ENCODE measurements at regions not wholly inside any gene's neighbourhood (a gene's known extent, or its start where the extent isn't known, plus 50 kb on each side); places are given as distances from the start of the nearest gene placed in this dataset.
"Not testable (repeated sequence)": the region's sequence is repeated elsewhere in the genome, so short reads cannot be mapped to it uniquely, and the experiment has no call there.

- WGBS, 2 donors: 70 to 75% methylated on average over 2 of the region's 2 CpGs
- Histone ChIP-seq H3K27me3 (ENCODE audit: control insufficient read depth in 1 of 2, insufficient read depth in 2 of 2, low read length in 2 of 2) (no peaks in the 10 kb centered on the region), H3K4me1 (ENCODE audit: control insufficient read depth in 2 of 2, insufficient read depth in 2 of 2, low read length in 1 of 2) (no peaks in the 10 kb centered on the region), H3K36me3 (ENCODE audit: control insufficient read depth in 2 of 2, insufficient read depth in 2 of 2, low read length in 1 of 2) (no peaks in the 10 kb centered on the region), H3K4me3 (ENCODE audit: low read depth in 1 of 2, low read length in 2 of 2) (no peak overlapping the region), H3K27ac (ENCODE audit: low read depth in 2 of 2, low read length in 1 of 2) (no peak overlapping the region), H3K9me3 (ENCODE audit: control insufficient read depth in 2 of 2, insufficient read depth in 1 of 2, low read depth in 1 of 2, low read length in 1 of 2) (no peaks in the 10 kb centered on the region)
Observed at GRCh38 chr10:108051218-108051617, 886.7 kb upstream of the SORCS1 start.

- Histone ChIP-seq H3K4me3 (ENCODE audit: low read depth in 1 of 2, low read length in 2 of 2) (no peak overlapping the region), H3K27ac (ENCODE audit: low read depth in 2 of 2, low read length in 1 of 2) (no peak overlapping the region), H3K27me3 (ENCODE audit: control insufficient read depth in 1 of 2, insufficient read depth in 2 of 2, low read length in 2 of 2) (no peaks in the 10 kb centered on the region), H3K4me1 (ENCODE audit: control insufficient read depth in 2 of 2, insufficient read depth in 2 of 2, low read length in 1 of 2) (no peaks in the 10 kb centered on the region), H3K36me3 (ENCODE audit: control insufficient read depth in 2 of 2, insufficient read depth in 2 of 2, low read length in 1 of 2) (no peaks in the 10 kb centered on the region), H3K9me3 (ENCODE audit: control insufficient read depth in 2 of 2, insufficient read depth in 1 of 2, low read depth in 1 of 2, low read length in 1 of 2) (no peaks in the 10 kb centered on the region)
- 47 to 65% methylated on average over 1 of the region's 1 CpG for WGBS, 2 donors
Observed at GRCh38 chr10:108050626-108051025, 886.1 kb upstream of the SORCS1 start.

GRCh38 chr10:108049668-108050067 lies 885.2 kb upstream of the SORCS1 start:
- Histone ChIP-seq H3K27ac (ENCODE audit: low read depth in 2 of 2, low read length in 1 of 2) (no peak overlapping the region), H3K9me3 (ENCODE audit: control insufficient read depth in 2 of 2, insufficient read depth in 1 of 2, low read depth in 1 of 2, low read length in 1 of 2) (no peaks in the 10 kb centered on the region), H3K27me3 (ENCODE audit: control insufficient read depth in 1 of 2, insufficient read depth in 2 of 2, low read length in 2 of 2) (no peaks in the 10 kb centered on the region), H3K4me1 (ENCODE audit: control insufficient read depth in 2 of 2, insufficient read depth in 2 of 2, low read length in 1 of 2) (no peaks in the 10 kb centered on the region), H3K36me3 (ENCODE audit: control insufficient read depth in 2 of 2, insufficient read depth in 2 of 2, low read length in 1 of 2) (no peaks in the 10 kb centered on the region), H3K4me3 (ENCODE audit: low read depth in 1 of 2, low read length in 2 of 2) (no peak overlapping the region)
- WGBS, 2 donors: 75 to 79% methylated on average over 1 of the region's 1 CpG

- 84 to 90% methylated on average over 2 of the region's 2 CpGs for WGBS, 2 donors
- no peaks in the 10 kb centered on the region for H3K36me3 ChIP-seq (ENCODE audit: control insufficient read depth in 2 of 2, insufficient read depth in 2 of 2, low read length in 1 of 2)
- H3K27me3 ChIP-seq (ENCODE audit: control insufficient read depth in 1 of 2, insufficient read depth in 2 of 2, low read length in 2 of 2): no peaks in the 10 kb centered on the region
- H3K27ac ChIP-seq (ENCODE audit: low read depth in 2 of 2, low read length in 1 of 2): no peak overlapping the region
- no peak overlapping the region for H3K4me3 ChIP-seq (ENCODE audit: low read depth in 1 of 2, low read length in 2 of 2)
- H3K4me1 ChIP-seq (ENCODE audit: control insufficient read depth in 2 of 2, insufficient read depth in 2 of 2, low read length in 1 of 2): no peaks in the 10 kb centered on the region
- no peaks in the 10 kb centered on the region for H3K9me3 ChIP-seq (ENCODE audit: control insufficient read depth in 2 of 2, insufficient read depth in 1 of 2, low read depth in 1 of 2, low read length in 1 of 2)
Observed at GRCh38 chr10:108048898-108049297, 884.4 kb upstream of the SORCS1 start.

DNA sequence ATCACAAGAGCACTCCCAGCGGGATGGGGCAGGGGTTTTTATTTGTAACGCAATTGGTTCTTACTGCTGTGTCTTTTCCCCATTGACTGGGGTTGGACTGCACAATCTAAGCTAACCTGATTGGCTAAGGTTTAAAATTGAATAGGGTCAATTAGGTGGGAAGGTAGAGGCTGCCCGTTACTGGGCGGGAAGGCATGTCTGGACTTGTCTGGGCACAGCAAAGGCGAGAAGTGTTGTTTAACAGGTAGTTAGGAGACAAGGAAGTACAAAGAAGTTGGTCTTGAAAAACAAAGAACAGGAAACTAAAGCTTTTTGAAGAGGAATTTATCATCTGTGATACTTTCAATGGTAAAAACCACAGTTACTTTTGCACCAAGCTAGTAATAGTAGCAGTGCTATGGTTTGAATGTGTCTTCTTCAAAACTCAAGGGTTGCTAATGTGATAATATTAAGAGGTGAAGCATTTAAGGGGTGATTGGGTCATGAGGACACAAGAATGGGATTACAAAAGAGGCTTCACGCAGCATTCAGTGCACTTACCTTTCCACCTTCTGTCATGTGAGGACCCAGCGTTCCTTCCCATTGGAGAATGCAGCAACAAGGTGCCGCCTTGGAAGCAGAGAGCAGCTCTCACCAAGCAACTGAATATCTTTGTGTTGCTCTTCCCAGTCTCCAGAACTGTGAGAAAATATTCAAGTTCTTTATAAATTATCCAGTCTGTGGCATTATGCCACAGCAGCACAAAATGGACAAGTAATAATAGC lies 875.5 kb upstream of the SORCS1 start:
- H3K27ac ChIP-seq (ENCODE audit: low read depth in 2 of 2, low read length in 1 of 2): no peak overlapping the region
- H3K4me3 ChIP-seq (ENCODE audit: low read depth in 1 of 2, low read length in 2 of 2): no peak overlapping the region
- no peaks in the 10 kb centered on the region for H3K36me3 ChIP-seq (ENCODE audit: control insufficient read depth in 2 of 2, insufficient read depth in 2 of 2, low read length in 1 of 2)
- H3K4me1 ChIP-seq (ENCODE audit: control insufficient read depth in 2 of 2, insufficient read depth in 2 of 2, low read length in 1 of 2): no peaks in the 10 kb centered on the region
- WGBS, 2 donors: 76 to 77% methylated on average over 8 of the region's 8 CpGs
- H3K27me3 ChIP-seq (ENCODE audit: control insufficient read depth in 1 of 2, insufficient read depth in 2 of 2, low read length in 2 of 2): no peaks in the 10 kb centered on the region
- H3K9me3 ChIP-seq (ENCODE audit: control insufficient read depth in 2 of 2, insufficient read depth in 1 of 2, low read depth in 1 of 2, low read length in 1 of 2): peaks cover 0 to 3% of the 10 kb centered on the region in 2 donors

DNA sequence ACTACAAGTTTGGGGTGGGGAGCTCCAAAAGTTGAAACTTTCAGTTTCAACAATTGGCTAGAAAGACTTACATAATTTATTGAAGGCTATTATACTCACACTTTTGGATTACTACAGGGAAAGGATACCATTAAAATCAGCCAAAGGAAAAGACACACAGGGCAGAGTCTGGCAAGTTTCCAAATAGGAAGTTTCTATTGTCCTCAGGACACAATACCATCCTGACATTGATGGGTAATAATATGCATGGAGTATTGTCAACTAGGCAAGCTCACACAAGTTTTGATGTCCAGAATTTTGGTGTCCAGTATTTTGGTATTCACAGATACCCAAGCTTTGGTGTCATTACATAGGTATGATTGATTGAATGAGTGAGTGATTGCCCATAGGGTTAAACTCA lies 872.6 kb upstream of the SORCS1 start:
- H3K27ac ChIP-seq (ENCODE audit: low read depth in 2 of 2, low read length in 1 of 2): no peak overlapping the region
- no peaks in the 10 kb centered on the region for H3K36me3 ChIP-seq (ENCODE audit: control insufficient read depth in 2 of 2, insufficient read depth in 2 of 2, low read length in 1 of 2)
- no peak overlapping the region for H3K4me3 ChIP-seq (ENCODE audit: low read depth in 1 of 2, low read length in 2 of 2)
- H3K27me3 ChIP-seq (ENCODE audit: control insufficient read depth in 1 of 2, insufficient read depth in 2 of 2, low read length in 2 of 2): no peaks in the 10 kb centered on the region
- H3K4me1 ChIP-seq (ENCODE audit: control insufficient read depth in 2 of 2, insufficient read depth in 2 of 2, low read length in 1 of 2): no peaks in the 10 kb centered on the region
- peaks cover 0 to 3% of the 10 kb centered on the region in 2 donors for H3K9me3 ChIP-seq (ENCODE audit: control insufficient read depth in 2 of 2, insufficient read depth in 1 of 2, low read depth in 1 of 2, low read length in 1 of 2)

GRCh38 chr10:108036265-108036664 lies 871.8 kb upstream of the SORCS1 start:
- H3K9me3 ChIP-seq (ENCODE audit: control insufficient read depth in 2 of 2, insufficient read depth in 1 of 2, low read depth in 1 of 2, low read length in 1 of 2): peaks cover 0 to 3% of the 10 kb centered on the region in 2 donors
- H3K4me1 ChIP-seq (ENCODE audit: control insufficient read depth in 2 of 2, insufficient read depth in 2 of 2, low read length in 1 of 2): no peaks in the 10 kb centered on the region
- 38 to 41% methylated on average over 1 of the region's 1 CpG for WGBS, 2 donors
- H3K27me3 ChIP-seq (ENCODE audit: control insufficient read depth in 1 of 2, insufficient read depth in 2 of 2, low read length in 2 of 2): no peaks in the 10 kb centered on the region
- no peak overlapping the region for H3K4me3 ChIP-seq (ENCODE audit: low read depth in 1 of 2, low read length in 2 of 2)
- H3K36me3 ChIP-seq (ENCODE audit: control insufficient read depth in 2 of 2, insufficient read depth in 2 of 2, low read length in 1 of 2): no peaks in the 10 kb centered on the region
- H3K27ac ChIP-seq (ENCODE audit: low read depth in 2 of 2, low read length in 1 of 2): no peak overlapping the region

GRCh38 chr10:108034829-108035228 lies 870.3 kb upstream of the SORCS1 start:
- no peaks in the 10 kb centered on the region for H3K4me1 ChIP-seq (ENCODE audit: control insufficient read depth in 2 of 2, insufficient read depth in 2 of 2, low read length in 1 of 2)
- 50 to 55% methylated on average over 1 of the region's 1 CpG for whole genome bisulfite sequencing, 2 donors
- H3K27me3 ChIP-seq (ENCODE audit: control insufficient read depth in 1 of 2, insufficient read depth in 2 of 2, low read length in 2 of 2): no peaks in the 10 kb centered on the region

DNA sequence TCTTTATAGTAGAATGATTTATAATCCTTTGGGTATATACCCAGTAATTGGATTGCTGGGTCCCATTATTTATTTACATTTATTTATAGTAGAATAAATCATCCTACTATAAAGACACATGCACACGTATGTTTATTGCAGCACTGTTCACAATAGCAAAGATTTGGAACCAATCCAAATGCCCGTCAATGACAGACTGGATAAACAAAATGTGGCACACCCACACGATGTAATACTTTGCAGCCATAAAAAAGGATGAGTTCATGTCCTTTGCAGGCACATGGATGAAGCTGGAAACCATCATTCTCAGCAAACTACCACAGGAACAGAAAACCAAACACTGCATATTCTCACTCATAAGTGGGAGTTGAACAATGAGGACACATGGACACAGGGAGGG lies 869.0 kb upstream of the SORCS1 start:
- not testable (repeated sequence) for H3K4me1 ChIP-seq (ENCODE audit: control insufficient read depth in 2 of 2, insufficient read depth in 2 of 2, low read length in 1 of 2); H3K4me3 ChIP-seq (ENCODE audit: low read depth in 1 of 2, low read length in 2 of 2); H3K9me3 ChIP-seq (ENCODE audit: control insufficient read depth in 2 of 2, insufficient read depth in 1 of 2, low read depth in 1 of 2, low read length in 1 of 2); H3K27me3 ChIP-seq (ENCODE audit: control insufficient read depth in 1 of 2, insufficient read depth in 2 of 2, low read length in 2 of 2); H3K27ac ChIP-seq (ENCODE audit: low read depth in 2 of 2, low read length in 1 of 2); H3K36me3 ChIP-seq (ENCODE audit: control insufficient read depth in 2 of 2, insufficient read depth in 2 of 2, low read length in 1 of 2)
- 20 to 25% methylated on average over 3 of the region's 3 CpGs for WGBS, 2 donors

More at GRCh38 chr10:108034829-108035228, 870.3 kb upstream of the SORCS1 start:
- Histone ChIP-seq H3K36me3 (ENCODE audit: control insufficient read depth in 2 of 2, insufficient read depth in 2 of 2, low read length in 1 of 2) (no peaks in the 10 kb centered on the region), H3K9me3 (ENCODE audit: control insufficient read depth in 2 of 2, insufficient read depth in 1 of 2, low read depth in 1 of 2, low read length in 1 of 2) (peaks cover 0 to 2% of the 10 kb centered on the region in 2 donors), H3K4me3 (ENCODE audit: low read depth in 1 of 2, low read length in 2 of 2) (no peak overlapping the region), H3K27ac (ENCODE audit: low read depth in 2 of 2, low read length in 1 of 2) (no peak overlapping the region)

- WGBS, 2 donors: 80 to 93% methylated on average over 1 of the region's 1 CpG
- no peak overlapping the region for H3K27ac ChIP-seq (ENCODE audit: low read depth in 2 of 2, low read length in 1 of 2)
Observed at GRCh38 chr10:108031505-108031904, 867.0 kb upstream of the SORCS1 start.

More at GRCh38 chr10:108031505-108031904, 867.0 kb upstream of the SORCS1 start:
- no peaks in the 10 kb centered on the region for H3K36me3 ChIP-seq (ENCODE audit: control insufficient read depth in 2 of 2, insufficient read depth in 2 of 2, low read length in 1 of 2)
- H3K4me3 ChIP-seq (ENCODE audit: low read depth in 1 of 2, low read length in 2 of 2): no peak overlapping the region
- H3K27me3 ChIP-seq (ENCODE audit: control insufficient read depth in 1 of 2, insufficient read depth in 2 of 2, low read length in 2 of 2): peaks cover 0 to 2% of the 10 kb centered on the region in 2 donors
- H3K9me3 ChIP-seq (ENCODE audit: control insufficient read depth in 2 of 2, insufficient read depth in 1 of 2, low read depth in 1 of 2, low read length in 1 of 2): no peaks in the 10 kb centered on the region
- H3K4me1 ChIP-seq (ENCODE audit: control insufficient read depth in 2 of 2, insufficient read depth in 2 of 2, low read length in 1 of 2): no peaks in the 10 kb centered on the region
